Esophagus mucosa (tissue), 1 donor: ENCODE measurements at regions not wholly inside any gene's neighbourhood (a gene's known extent, or its start where the extent isn't known, plus 50 kb on each side); places are given as distances from the start of the nearest gene placed in this dataset.
A peak's percentile ranks its signal among the peaks of the same experiment; 100 is the strongest.

Experiments used
- ATAC-seq: fragments of 200-7000 bp; cut with Tn5 transposase; one replicate; pipeline ENCODE4 v1.9.1; 2020
- donor health status: DM: yes; HTN: yes; CAD: no.

- no peak for ATAC-seq
Observed at GRCh38 chr13:74325106-74325505, 190.9 kb upstream of the KLF12 start.

GRCh38 chr13:74324338-74324737 is 190.1 kb upstream of the KLF12 start:
- ATAC-seq, result no peak

GRCh38 chr13:74322562-74322961 is 188.4 kb upstream of the KLF12 start:
- no peak for ATAC-seq

DNA sequence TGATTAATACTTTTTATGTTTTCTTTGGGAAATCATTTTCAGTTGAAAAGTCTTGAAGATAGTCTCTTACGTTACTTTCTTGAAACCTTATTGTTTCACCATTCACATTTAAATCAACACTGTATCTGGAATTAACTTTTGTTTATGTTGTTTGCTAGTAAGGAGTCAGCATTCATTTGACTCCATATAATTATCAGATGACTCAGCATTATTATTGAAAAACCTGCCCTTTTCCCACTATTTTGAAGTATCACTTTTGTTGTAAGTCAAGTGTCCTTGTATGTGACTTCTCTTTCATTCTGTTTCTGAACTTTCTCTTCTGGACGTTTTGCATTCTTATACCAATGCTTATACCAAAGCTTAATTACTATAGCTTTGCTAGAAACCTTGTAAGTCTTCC is 186.1 kb upstream of the KLF12 start:
- no peak for ATAC-seq

DNA sequence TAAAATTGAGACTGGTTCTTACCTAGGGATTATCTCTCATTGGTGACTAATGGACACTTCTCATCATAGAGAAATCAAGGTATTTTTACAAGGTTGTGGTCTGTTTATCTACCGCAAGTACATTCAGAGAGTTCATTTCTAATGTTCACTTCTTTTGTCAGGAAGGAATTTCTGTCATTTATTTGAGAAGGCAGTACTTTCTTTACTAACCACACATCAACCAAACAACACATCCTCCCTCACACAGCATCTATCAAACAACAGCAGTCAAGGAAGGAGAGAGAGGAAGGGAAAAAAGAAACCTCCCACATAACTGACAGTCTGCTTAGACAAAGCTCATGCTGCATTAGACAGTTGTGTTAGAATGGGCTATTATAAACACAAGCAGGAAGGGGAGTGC is 182.3 kb upstream of the KLF12 start:
- no peak for ATAC-seq

DNA sequence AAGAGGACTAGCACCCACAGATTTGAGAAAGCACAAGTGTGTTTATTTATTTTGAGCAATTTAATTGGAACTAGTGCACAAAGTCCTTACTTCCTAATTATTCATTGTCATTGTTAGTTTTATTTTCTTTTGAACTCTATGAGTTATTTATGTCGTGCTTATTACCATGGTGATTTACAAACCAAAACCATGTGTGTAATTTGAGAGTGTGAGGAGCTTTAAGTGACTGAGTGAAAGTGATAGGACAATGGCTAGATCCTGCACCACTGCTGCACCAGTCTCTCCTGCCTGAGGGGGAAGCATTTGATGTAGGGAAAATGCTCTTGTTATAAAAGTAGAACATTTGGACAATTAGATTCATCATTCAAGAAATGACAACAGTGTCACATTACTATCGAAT is 172.3 kb upstream of the KLF12 start:
- ATAC-seq, result no peak

GRCh38 chr13:74305876-74306275 is 171.7 kb upstream of the KLF12 start:
- ATAC-seq, result no peak

GRCh38 chr13:74301258-74301935 is 167.2 kb upstream of the KLF12 start:
- no peak for ATAC-seq

- ATAC-seq, result no peak
Observed at GRCh38 chr13:74300162-74300561, 166.0 kb upstream of the KLF12 start.

- ATAC-seq, result no peak
Observed at GRCh38 chr13:74299721-74300120, 165.5 kb upstream of the KLF12 start.

DNA sequence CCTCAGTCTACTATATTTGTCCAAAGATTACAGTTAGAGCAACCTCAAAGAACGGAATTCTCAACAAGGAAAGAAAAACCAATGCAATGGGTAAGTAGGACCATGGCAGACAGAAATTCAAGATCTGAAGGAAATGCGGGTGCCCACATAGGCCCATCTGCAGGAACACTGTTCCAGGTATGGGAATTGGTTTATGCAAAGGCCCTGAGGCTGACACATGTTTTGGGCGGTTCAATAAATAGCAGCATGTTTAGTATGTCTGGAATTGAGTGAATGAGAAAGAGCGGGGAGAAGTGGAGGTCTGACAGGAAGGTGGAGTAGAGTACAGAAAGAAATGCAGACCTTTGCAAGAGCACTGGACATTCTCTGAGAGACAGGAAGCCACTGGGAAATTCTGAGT is 164.7 kb upstream of the KLF12 start:
- no peak for ATAC-seq

DNA sequence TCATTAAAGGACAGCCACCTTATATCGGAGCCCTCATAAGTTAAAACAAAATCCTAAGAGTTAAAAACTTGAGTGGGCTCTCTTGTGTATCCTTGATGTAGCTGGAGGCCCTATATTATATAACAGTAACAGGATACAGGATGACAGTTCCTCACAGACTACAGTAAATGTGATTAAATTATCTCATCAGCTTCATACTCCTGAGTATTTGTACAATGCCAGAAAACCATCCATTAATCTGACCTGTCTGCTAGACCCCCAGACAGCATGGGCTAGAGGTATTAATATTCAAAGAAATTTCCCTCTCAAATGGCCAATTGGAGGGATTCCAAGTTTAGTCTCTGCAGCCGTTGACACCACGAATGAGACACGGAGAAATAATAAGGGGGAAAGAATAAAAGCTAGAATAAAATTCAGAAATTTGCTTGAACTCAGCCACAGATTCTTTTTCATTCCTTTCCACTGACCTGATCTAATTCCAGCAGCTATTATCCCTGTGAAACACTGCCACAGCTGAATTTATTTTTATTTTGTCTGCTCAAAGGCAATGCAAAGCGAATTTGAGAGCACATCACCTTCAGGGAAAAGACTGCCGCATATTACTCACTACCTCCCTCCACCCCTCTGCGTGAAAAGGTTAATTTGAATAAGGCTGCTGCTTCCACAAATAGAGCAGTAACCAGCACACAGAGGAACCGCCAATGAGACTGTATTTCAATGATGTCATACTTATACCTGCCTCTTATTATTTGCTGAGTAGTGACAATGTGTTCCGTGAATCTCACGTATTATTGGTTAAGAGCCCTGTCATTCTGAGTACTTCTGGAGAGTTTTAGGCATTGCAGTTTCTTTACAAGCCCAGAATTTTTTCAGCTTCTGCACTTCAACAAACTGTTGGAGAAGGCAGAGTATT is 155.9 kb upstream of the KLF12 start:
- ATAC-seq, result peak; percentile 96

DNA sequence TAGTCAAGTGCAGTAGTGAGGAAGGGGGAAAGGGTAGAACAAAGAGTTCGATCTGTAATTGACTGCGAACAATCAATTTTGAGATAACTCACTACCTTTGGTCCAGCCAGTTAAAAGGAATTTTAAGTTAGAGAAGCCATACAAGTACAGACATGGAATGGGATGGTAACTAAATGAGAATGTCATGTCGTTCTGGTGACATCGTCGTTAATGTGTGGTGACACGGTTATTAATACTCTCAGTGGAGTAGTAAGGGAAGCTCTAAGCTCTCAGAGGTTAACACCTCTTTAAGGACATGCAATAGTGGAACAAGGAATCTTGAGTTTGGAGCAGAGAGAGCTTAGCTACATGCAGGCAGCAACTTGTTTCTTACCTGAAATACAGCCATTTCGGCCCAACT is 154.9 kb upstream of the KLF12 start:
- ATAC-seq, result no peak

GRCh38 chr13:74288361-74288911 is 154.2 kb upstream of the KLF12 start:
- peak; percentile 25 for ATAC-seq

GRCh38 chr13:74287724-74288169 is 153.5 kb upstream of the KLF12 start:
- peak; percentile 48 for ATAC-seq

DNA sequence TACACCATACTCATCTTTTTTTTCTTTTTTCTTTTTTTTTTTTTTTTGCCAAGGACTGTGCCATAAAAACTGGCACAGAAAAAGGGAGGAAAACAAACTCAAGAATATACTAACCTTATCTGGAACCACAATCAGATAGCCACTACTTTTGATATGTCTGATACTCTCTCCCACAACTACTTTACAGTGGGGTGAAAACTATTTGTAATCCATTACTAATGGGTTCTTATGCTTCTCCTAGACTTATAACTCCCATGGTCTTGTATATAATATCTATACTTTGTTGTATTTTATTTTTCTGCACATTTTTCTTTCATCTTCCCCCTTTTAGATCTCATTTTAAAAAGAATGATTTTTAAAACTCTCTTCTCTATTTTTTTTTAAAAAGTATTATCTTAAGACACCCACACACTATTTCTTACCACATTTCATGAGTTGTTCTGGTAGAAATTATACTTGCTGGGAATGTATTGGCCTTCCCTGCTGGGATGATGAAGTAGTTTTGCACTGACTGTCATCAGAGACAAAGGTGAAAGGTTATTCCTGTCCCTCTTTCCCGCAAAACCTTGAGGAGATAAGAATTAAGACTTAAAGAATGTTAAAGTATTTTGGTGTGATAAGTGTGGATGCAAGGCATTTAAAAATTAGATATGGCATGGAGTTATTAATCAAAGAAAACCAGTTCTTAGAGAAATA is 146.7 kb upstream of the KLF12 start:
- ATAC-seq, result no peak

DNA sequence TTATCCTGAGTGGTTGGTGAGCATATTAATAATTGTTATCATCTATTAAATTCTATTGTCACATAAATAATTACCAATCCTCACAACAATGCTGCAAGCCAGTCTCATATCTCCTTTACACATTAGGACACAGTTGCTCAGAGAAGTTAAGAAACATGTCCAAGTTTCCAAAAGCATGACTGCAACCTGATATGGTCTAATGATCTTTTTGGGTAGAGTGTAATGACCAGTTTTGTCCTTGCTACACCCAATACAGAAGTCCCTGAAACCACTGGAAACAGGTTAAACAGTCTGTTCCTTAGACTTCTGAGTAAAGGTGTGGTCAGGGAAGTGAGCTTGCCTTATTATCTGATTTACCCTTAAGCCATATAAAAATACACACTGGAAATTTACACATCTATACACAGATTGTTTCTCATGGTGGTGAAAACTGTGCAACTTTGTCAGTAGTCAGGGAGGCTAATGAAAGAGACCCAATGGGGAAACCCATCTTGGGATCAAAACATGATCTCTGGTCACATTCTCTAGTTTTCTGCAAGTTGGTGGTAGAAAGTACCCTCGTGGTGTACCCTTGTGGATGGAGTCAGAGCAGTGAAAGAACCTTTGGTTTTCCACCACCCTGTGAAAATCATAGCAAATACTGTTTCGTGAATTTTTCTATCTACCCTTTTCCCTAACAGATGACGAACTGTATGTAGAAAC is 146.0 kb upstream of the KLF12 start:
- no peak for ATAC-seq

DNA sequence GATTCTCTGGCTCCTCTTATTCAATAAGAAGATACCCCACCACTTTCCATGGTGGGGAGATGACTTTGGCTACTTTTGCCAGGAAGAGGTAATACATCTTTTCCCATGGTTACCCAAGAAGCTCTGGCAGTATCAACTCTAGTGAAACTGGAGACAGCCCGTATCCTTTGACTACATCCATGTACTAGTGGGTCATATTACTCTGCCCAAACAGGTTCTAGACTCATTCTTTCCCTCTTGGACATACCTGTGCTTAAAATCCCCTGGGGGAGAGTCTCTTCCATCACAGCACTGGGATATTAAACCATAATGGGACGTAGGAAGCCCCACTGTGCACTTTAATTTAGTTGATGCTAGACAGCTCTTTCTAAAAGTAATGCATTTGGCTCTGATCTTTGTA is 144.7 kb upstream of the KLF12 start:
- ATAC-seq, result no peak

GRCh38 chr13:74274916-74275315 is 140.7 kb upstream of the KLF12 start:
- no peak for ATAC-seq

DNA sequence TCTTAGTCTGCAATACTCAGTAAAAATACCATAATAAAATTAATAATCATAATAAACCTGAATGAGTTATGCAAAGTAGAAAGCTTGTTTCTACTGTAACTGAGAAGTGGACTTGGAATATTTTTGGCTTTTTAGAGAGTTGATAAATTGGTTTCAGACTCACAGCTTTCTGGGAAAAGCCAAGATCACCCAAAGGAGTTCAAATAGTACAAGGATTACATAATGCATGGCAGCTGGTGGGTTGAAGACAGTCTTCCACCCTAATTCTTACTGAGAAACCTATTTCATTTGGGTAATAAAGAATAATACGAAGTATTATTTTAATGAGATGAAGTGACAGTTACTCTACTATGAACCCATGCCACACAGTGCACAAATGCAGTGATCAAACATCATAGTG is 139.4 kb upstream of the KLF12 start:
- ATAC-seq, result no peak

- no peak for ATAC-seq
Observed at GRCh38 chr13:74272826-74273225, 138.6 kb upstream of the KLF12 start.

DNA sequence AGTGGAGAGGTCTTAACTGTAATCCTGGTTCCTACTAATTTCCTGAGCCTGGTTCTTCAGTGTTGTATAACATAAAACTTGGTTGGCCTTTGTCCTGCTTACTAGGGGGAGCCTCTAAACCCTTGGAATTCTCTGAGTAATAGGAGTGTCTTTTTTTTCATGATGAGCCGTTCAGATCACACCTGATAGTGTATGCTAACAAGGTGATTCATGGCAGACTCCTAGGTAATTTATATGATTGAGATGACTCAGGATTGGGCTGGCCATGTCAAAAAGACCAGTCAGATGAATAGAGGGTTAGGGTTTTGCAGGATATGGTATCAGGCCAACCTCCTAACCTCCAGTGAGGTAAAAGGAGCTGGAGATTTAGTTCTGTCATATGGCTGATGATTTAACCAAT is 135.8 kb upstream of the KLF12 start:
- ATAC-seq, result no peak

DNA sequence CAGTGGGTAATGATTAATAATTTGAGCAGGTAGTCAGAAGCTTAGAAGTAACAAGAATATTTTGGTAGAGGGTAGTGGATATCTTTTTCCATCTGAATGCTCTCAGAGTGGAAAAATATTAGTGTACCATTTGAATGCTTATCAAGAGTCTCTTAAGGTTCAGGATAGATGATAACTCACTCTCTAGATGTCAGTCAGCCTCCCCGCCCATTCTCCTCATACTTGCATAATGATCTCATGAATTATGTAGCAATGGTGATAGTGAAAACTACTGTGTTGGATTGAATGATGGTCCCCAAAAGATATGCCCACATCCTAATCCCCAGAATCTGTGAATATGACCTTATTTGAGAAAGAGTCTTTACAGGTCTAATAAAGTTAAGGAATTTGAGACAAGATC is 132.7 kb upstream of the KLF12 start:
- no peak for ATAC-seq
